ENCODE measurements at regions not wholly inside any gene's neighbourhood (a gene's known extent, or its start where the extent isn't known, plus 50 kb on each side); places are given as distances from the start of the nearest gene placed in this dataset.
"Not testable (repeated sequence)": the region's sequence is repeated elsewhere in the genome, so short reads cannot be mapped to it uniquely, and the experiment has no call there.

- H3K27me3 ChIP-seq (ENCODE audit: insufficient read depth, insufficient read length), result no peaks in the 10 kb centered on the region
- H3K4me3 ChIP-seq (ENCODE audit: insufficient read length, low read depth), result no peak overlapping the region
- H3K36me3 ChIP-seq (ENCODE audit: insufficient read depth, insufficient read length, low read length), result no peaks in the 10 kb centered on the region
- TF ChIP-seq YY1 (IDR thresholded peaks at IDR 0.05; ENCODE audit: insufficient read depth, insufficient read length) (no peak), ZNF274 (IDR thresholded peaks at IDR 0.05; ENCODE audit: low read depth, low read length) (no peak), SUZ12 (IDR thresholded peaks at IDR 0.05; ENCODE audit: extremely low read depth, insufficient read depth, insufficient read length) (no peak)
- H3K9me3 ChIP-seq (ENCODE audit: insufficient read depth, low read length), result no peaks in the 10 kb centered on the region
- no peak overlapping the region for H3K9ac ChIP-seq (ENCODE audit: insufficient read length, low read depth)
- no peaks in the 10 kb centered on the region for H3K4me1 ChIP-seq (ENCODE audit: insufficient read depth, insufficient read length)
- no peak for DNase-seq (ENCODE audit: low read depth, low spot score)
Observed at GRCh38 chr18:38644875-38645641, 1079.5 kb upstream of the CELF4 start.

- Histone ChIP-seq H3K4me3 (ENCODE audit: insufficient read length, low read depth) (no peak overlapping the region), H3K36me3 (ENCODE audit: insufficient read depth, insufficient read length, low read length) (no peaks in the 10 kb centered on the region), H3K9ac (ENCODE audit: insufficient read length, low read depth) (no peak overlapping the region), H3K27me3 (ENCODE audit: insufficient read depth, insufficient read length) (no peaks in the 10 kb centered on the region), H3K9me3 (ENCODE audit: insufficient read depth, low read length) (peaks cover 9% of the 10 kb centered on the region; the same call in 1 of the 2 replicates), H3K4me1 (ENCODE audit: insufficient read depth, insufficient read length) (no peaks in the 10 kb centered on the region)
- TF ChIP-seq ZNF274 (IDR thresholded peaks at IDR 0.05; ENCODE audit: low read depth, low read length), result no peak
- no peak for DNase-seq (ENCODE audit: low read depth, low spot score)
Observed at GRCh38 chr18:38642711-38643110, 1077.1 kb upstream of the CELF4 start.

GRCh38 chr18:38639700-38640099 is 1074.1 kb upstream of the CELF4 start:
- not testable (repeated sequence) for H3K36me3 ChIP-seq (ENCODE audit: insufficient read depth, insufficient read length, low read length); H3K9ac ChIP-seq (ENCODE audit: insufficient read length, low read depth); H3K27me3 ChIP-seq (ENCODE audit: insufficient read depth, insufficient read length); H3K9me3 ChIP-seq (ENCODE audit: insufficient read depth, low read length); DNase-seq (ENCODE audit: low read depth, low spot score); H3K4me1 ChIP-seq (ENCODE audit: insufficient read depth, insufficient read length); H3K4me3 ChIP-seq (ENCODE audit: insufficient read length, low read depth)

DNA sequence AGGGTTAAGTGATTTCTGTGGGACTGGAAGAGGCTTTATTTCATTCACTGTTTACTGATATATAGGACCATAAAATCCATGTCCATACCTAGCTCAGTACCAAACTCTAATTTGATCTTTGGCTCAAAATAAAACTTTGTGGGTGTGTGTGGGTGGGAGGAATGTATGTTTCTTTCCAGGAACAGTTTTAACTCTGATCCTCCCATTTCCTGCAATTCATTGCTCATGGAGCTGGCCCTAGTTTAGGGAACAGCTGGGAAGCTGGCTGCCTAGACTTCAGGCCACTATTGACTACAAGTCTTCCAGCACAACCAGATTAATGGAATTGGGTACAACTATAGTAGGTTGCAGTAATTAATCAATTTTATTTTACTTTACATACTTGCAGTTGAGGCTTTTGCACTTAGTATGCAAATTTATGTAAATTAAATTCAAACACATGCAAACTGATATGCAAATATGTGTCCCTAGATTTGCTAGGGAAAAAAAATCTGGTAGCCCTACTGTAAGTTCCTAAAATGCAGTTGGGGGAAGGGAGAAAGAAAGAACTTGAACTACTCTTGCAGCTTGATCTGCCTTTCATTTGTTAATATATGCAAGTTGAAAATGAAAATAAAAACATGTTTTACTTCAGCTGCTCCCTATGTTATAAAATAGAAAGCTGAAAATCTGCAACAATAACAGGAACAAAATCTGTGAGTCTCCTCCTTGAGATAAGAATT is 1070.3 kb upstream of the CELF4 start:
- no peak for TF ChIP-seq SUZ12 (IDR thresholded peaks at IDR 0.05; ENCODE audit: extremely low read depth, insufficient read depth, insufficient read length)
- no peak for TF ChIP-seq YY1 (IDR thresholded peaks at IDR 0.05; ENCODE audit: insufficient read depth, insufficient read length)
- Histone ChIP-seq H3K9ac (ENCODE audit: insufficient read length, low read depth) (no peak overlapping the region), H3K4me3 (ENCODE audit: insufficient read length, low read depth) (no peak overlapping the region), H3K36me3 (ENCODE audit: insufficient read depth, insufficient read length, low read length) (no peaks in the 10 kb centered on the region), H3K9me3 (ENCODE audit: insufficient read depth, low read length) (peaks cover 9% of the 10 kb centered on the region; the same call in 1 of the 2 replicates), H3K4me1 (ENCODE audit: insufficient read depth, insufficient read length) (no peaks in the 10 kb centered on the region), H3K27me3 (ENCODE audit: insufficient read depth, insufficient read length) (no peaks in the 10 kb centered on the region)
- DNase-seq (ENCODE audit: low read depth, low spot score), result no peak

DNA sequence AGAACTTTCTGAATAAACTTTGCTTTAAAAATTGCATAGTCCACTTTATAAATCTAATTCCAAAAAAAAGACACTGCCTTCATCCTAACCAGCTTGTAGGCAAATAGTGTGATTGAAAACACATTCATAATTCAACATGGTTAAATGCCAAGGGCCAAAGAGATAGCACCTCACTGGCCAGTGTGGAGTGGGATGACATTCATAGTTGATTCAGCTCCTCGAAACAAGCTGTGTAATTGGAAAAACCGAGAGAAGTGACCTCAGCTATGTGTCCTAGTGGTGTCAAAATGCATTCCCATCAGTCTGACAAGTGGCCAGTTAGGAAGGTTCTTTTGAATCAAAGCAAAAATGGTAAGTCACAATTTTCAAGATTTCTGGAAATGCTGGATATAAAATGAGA is 1068.5 kb upstream of the CELF4 start:
- TF ChIP-seq SUZ12 (IDR thresholded peaks at IDR 0.05; ENCODE audit: extremely low read depth, insufficient read depth, insufficient read length) (no peak), ZNF274 (IDR thresholded peaks at IDR 0.05; ENCODE audit: low read depth, low read length) (no peak), YY1 (IDR thresholded peaks at IDR 0.05; ENCODE audit: insufficient read depth, insufficient read length) (no peak)

GRCh38 chr18:38633333-38633732 is 1067.7 kb upstream of the CELF4 start:
- no peak for DNase-seq (ENCODE audit: low read depth, low spot score)
- Histone ChIP-seq H3K27me3 (ENCODE audit: insufficient read depth, insufficient read length) (no peaks in the 10 kb centered on the region), H3K4me1 (ENCODE audit: insufficient read depth, insufficient read length) (no peaks in the 10 kb centered on the region), H3K4me3 (ENCODE audit: insufficient read length, low read depth) (no peak overlapping the region), H3K36me3 (ENCODE audit: insufficient read depth, insufficient read length, low read length) (no peaks in the 10 kb centered on the region), H3K9ac (ENCODE audit: insufficient read length, low read depth) (no peak overlapping the region), H3K9me3 (ENCODE audit: insufficient read depth, low read length) (no peaks in the 10 kb centered on the region)
- TF ChIP-seq YY1 (IDR thresholded peaks at IDR 0.05; ENCODE audit: insufficient read depth, insufficient read length) (no peak), ZNF274 (IDR thresholded peaks at IDR 0.05; ENCODE audit: low read depth, low read length) (no peak), SUZ12 (IDR thresholded peaks at IDR 0.05; ENCODE audit: extremely low read depth, insufficient read depth, insufficient read length) (no peak)

More for the DNA sequence above, 1068.5 kb upstream of the CELF4 start:
- Histone ChIP-seq H3K4me1 (ENCODE audit: insufficient read depth, insufficient read length) (no peaks in the 10 kb centered on the region), H3K36me3 (ENCODE audit: insufficient read depth, insufficient read length, low read length) (no peaks in the 10 kb centered on the region), H3K4me3 (ENCODE audit: insufficient read length, low read depth) (no peak overlapping the region), H3K9ac (ENCODE audit: insufficient read length, low read depth) (no peak overlapping the region), H3K9me3 (ENCODE audit: insufficient read depth, low read length) (0 out of 2 replicates have a peak, but pooled peaks cover 3% of the 10 kb centered on the region), H3K27me3 (ENCODE audit: insufficient read depth, insufficient read length) (no peaks in the 10 kb centered on the region)
- DNase-seq (ENCODE audit: low read depth, low spot score), result no peak

GRCh38 chr18:38619129-38619528 is 1053.5 kb upstream of the CELF4 start:
- no peak for DNase-seq (ENCODE audit: low read depth, low spot score)
- H3K9me3 ChIP-seq (ENCODE audit: insufficient read depth, low read length), result no peaks in the 10 kb centered on the region
- H3K4me1 ChIP-seq (ENCODE audit: insufficient read depth, insufficient read length), result no peaks in the 10 kb centered on the region
- TF ChIP-seq ZNF274 (IDR thresholded peaks at IDR 0.05; ENCODE audit: low read depth, low read length) (no peak), YY1 (IDR thresholded peaks at IDR 0.05; ENCODE audit: insufficient read depth, insufficient read length) (no peak), SUZ12 (IDR thresholded peaks at IDR 0.05; ENCODE audit: extremely low read depth, insufficient read depth, insufficient read length) (no peak)
- no peaks in the 10 kb centered on the region for H3K27me3 ChIP-seq (ENCODE audit: insufficient read depth, insufficient read length)
- H3K9ac ChIP-seq (ENCODE audit: insufficient read length, low read depth), result no peak overlapping the region
- H3K4me3 ChIP-seq (ENCODE audit: insufficient read length, low read depth), result no peak overlapping the region
- no peaks in the 10 kb centered on the region for H3K36me3 ChIP-seq (ENCODE audit: insufficient read depth, insufficient read length, low read length)

Measured in NT2/D1 (cell line).